A673 (cell line): ENCODE measurements at regions not wholly inside any gene's neighbourhood (a gene's known extent, or its start where the extent isn't known, plus 50 kb on each side); places are given as distances from the start of the nearest gene placed in this dataset.

Source experiments
- BruUV-seq: library from RNA; stranded (reverse); fragments of 400-500 nt; replicated peaks from 2 replicates; lab custom pipeline; 2021; lab: Mats Ljungman, UMichigan
- CTCF ChIA-PET: fragments of 300-600 bp; sonication (Branson Sonifier 250); formaldehyde crosslinking; loops from one replicate; lab custom pipeline; 2022; ENCODE audit warnings: antibody characterized with exemption; lab: Charles Lee
- POLR2A ChIA-PET: fragments of 300-600 bp; sonication (Branson Sonifier 250); formaldehyde crosslinking; loops from one replicate; lab custom pipeline; 2022; ENCODE audit warnings: antibody characterized with exemption; ENCODE audit not compliant: low non-redundant PET; lab: Charles Lee
- DNase-seq: peaks from one replicate; pipeline ENCODE4 v3.0.0-alpha.2; 2015; ENCODE audit warnings: low spot score
- H3K27ac ChIP-seq: fragments of 200-600 bp; sonication (generic); 2 replicates; pipeline ENCODE4 v1.5.1; 2016; ENCODE audit warnings: mixed run types, low read depth, mild to moderate bottlenecking, mixed read lengths, antibody characterized with exemption, low read length; ENCODE audit not compliant: poor library complexity, severe bottlenecking
- H3K27me3 ChIP-seq: fragments of 200-600 bp; sonication (generic); replicated peaks from 2 replicates; pipeline ENCODE4 v1.6.1; 2017; ENCODE audit warnings: mixed run types, low read depth, mild to moderate bottlenecking, mixed read lengths, antibody characterized with exemption, low read length; ENCODE audit not compliant: insufficient read depth, poor library complexity
- H3K36me3 ChIP-seq: fragments of 200-600 bp; sonication (generic); 2 replicates; pipeline ENCODE4 v1.6.1; 2016; ENCODE audit warnings: mixed run types, mild to moderate bottlenecking, mixed read lengths, antibody characterized with exemption, low read length; ENCODE audit not compliant: insufficient read depth, poor library complexity, severe bottlenecking
- H3K4me1 ChIP-seq: fragments of 200-600 bp; sonication (generic); 2 replicates; pipeline ENCODE4 v1.6.1; 2017; ENCODE audit warnings: mixed run types, mild to moderate bottlenecking, mixed read lengths, antibody characterized with exemption, low read length; ENCODE audit not compliant: insufficient read depth, poor library complexity, severe bottlenecking
- H3K4me3 ChIP-seq: fragments of 200-600 bp; sonication (generic); 2 replicates; pipeline ENCODE4 v1.5.1; 2016; ENCODE audit warnings: low read depth, mixed run types, mild to moderate bottlenecking, mixed read lengths, low read length; ENCODE audit not compliant: poor library complexity, severe bottlenecking
- H3K9me3 ChIP-seq: fragments of 200-600 bp; sonication (generic); 2 replicates; pipeline ENCODE4 v1.6.1; 2016; ENCODE audit warnings: mixed run types, low read depth, mild to moderate bottlenecking, mixed read lengths, antibody characterized with exemption, low read length; ENCODE audit not compliant: poor library complexity, severe bottlenecking
- CTCF ChIP-seq: fragments of 300-800, 200-600 bp; sonication (generic); conservative IDR thresholded peaks from 2 replicates; pipeline ENCODE4 v1.5.1; 2017; ENCODE audit warnings: low read depth, mild to moderate bottlenecking, antibody characterized with exemption, low read length, moderate library complexity, mixed read lengths
- EZH2 ChIP-seq: fragments of 200-600 bp; sonication (generic); IDR thresholded peaks from 2 replicates; pipeline ENCODE4 v1.6.1; 2017; ENCODE audit warnings: borderline replicate concordance, low read depth, mild to moderate bottlenecking, mixed read lengths, antibody characterized with exemption, low read length; ENCODE audit not compliant: poor library complexity, severe bottlenecking
- intact Hi-C: fragments of 100-400 bp; cut with micrococcal nuclease; formaldehyde crosslinking; loops from one replicate; pipeline ENCODE4 v1.10.0; 2022; ENCODE audit not compliant: unreplicated experiment

GRCh38 chr12:124368421-124369032 is 73.6 kb downstream of the RFLNA start:
- no peak overlapping the region for H3K4me3 ChIP-seq
- H3K9me3 ChIP-seq, result no peaks in the 10 kb centered on the region
- no peak for DNase-seq
- peaks cover 23% of the 10 kb centered on the region for H3K36me3 ChIP-seq
- ChIA-PET POLR2A (no interaction called here), CTCF (no interaction called here)
- H3K27ac ChIP-seq, result no peak overlapping the region
- no TSS peak for BruUV-seq
- H3K4me1 ChIP-seq, result no peaks in the 10 kb centered on the region
- TF ChIP-seq EZH2, result no peak
- 0 out of 2 replicates have a peak, but pooled peaks have one; percentile 8 for TF ChIP-seq CTCF
- intact Hi-C loops, result no loop called here
- no peaks in the 10 kb centered on the region for H3K27me3 ChIP-seq

GRCh38 chr12:124365726-124366430 is 71.0 kb downstream of the RFLNA start:
- Histone ChIP-seq H3K27me3 (no peaks in the 10 kb centered on the region), H3K4me3 (no peak overlapping the region), H3K4me1 (no peaks in the 10 kb centered on the region), H3K36me3 (peaks cover 11% of the 10 kb centered on the region), H3K27ac (no peak overlapping the region), H3K9me3 (no peaks in the 10 kb centered on the region)
- CTCF ChIA-PET, result no interaction called here
- POLR2A ChIA-PET, result no interaction called here
- TF ChIP-seq CTCF, result no peak
- no peak for TF ChIP-seq EZH2
- intact Hi-C loops, result no loop called here
- BruUV-seq, result no TSS peak
- DNase-seq, result no peak
